GM18507 (cell line): ENCODE measurements at regions not wholly inside any gene's neighbourhood (a gene's known extent, or its start where the extent isn't known, plus 50 kb on each side); places are given as distances from the start of the nearest gene placed in this dataset.
"Not testable (repeated sequence)": the region's sequence is repeated elsewhere in the genome, so short reads cannot be mapped to it uniquely, and the experiment has no call there.

Source experiments
- DNase-seq: peaks from one replicate; pipeline ENCODE4 v3.0.0; 2011; ENCODE audit warnings: low read depth; ENCODE audit not compliant: insufficient read length; ENCODE audit errors: extremely low spot score
- FAIRE-seq: peaks from 2 replicates; lab custom pipeline; 2011; peaks lifted over from hg19 to GRCh38; lab: Jason Lieb, UNC

GRCh38 chr15:55126111-55126510 lies 70.6 kb downstream of the RSL24D1 start:
- no peak for FAIRE-seq
- DNase-seq: no peak

- DNase-seq: no peak
- FAIRE-seq: no peak
Measured at GRCh38 chr15:55124616-55125015, 72.1 kb downstream of the RSL24D1 start.

DNA sequence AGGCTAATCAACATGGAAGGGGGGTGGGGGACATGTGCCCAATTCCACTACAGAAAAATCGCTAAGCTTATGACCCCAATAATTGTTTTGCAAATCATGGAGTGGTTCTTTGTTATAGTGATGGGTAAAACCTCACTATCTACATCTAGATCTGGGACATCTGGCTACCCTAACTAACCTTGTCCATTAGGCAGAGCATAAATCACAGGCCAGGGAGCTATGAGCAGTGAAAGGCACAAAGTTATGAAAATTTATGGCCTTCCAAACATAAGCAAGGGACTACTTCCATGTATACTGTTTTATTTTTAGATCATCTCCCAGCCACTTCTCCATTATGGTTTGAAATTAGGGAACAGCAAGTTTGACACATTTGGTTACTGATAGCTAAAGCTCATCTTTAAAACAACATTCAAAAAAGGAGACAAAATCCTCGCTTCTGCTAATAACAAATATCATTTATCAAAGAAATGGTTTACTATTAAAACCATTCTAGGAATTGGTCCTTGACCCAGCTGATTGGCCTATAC lies 78.3 kb downstream of the RSL24D1 start:
- no peak for FAIRE-seq
- DNase-seq: no peak

DNA sequence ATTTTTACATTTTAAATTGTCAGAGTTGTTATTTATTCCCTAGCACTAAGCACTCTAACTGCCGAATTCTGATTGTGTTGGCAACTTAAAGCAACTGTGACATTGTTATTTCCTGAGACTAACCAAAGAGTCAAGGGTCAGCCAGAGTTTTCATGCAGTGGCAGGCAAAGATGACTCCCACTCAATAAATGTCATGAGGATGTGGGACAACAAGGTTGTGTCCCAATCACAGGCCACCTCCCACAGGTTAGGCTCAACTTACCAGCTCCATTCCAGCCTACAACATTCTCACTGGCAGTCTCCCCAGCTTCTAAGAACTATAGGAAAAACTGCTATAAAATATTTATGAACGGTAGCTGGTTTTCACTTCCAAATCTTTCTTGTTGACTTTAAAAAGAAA lies 80.1 kb downstream of the RSL24D1 start:
- DNase-seq: no peak
- no peak for FAIRE-seq

DNA sequence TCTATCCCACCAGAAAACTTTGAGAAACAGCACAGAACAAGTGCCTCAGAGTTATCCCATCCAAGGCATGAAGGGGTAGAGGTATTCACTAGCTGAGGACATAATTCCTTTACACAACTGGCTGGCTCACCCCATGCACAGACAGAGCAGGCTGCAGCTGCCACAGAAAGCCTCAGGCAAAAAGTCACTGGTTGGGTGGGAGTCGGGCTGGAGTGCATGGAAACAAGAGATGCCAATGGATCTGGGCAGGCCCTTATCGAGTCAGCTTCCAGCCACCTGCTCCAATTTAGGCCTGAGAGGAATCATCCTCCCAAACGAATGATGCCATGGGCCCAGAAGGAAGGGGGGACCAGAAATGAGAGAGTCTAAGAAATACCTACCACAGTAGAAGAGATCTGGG lies 83.0 kb downstream of the RSL24D1 start:
- no peak for FAIRE-seq
- no peak for DNase-seq

GRCh38 chr15:55112706-55113105 lies 84.0 kb downstream of the RSL24D1 start:
- no peak for DNase-seq
- FAIRE-seq: no peak

GRCh38 chr15:55110446-55110845 lies 86.3 kb downstream of the RSL24D1 start:
- no peak for DNase-seq
- no peak for FAIRE-seq

GRCh38 chr15:55108858-55109518 lies 87.8 kb downstream of the RSL24D1 start:
- no peak for FAIRE-seq
- peak; percentile 32 for DNase-seq

DNA sequence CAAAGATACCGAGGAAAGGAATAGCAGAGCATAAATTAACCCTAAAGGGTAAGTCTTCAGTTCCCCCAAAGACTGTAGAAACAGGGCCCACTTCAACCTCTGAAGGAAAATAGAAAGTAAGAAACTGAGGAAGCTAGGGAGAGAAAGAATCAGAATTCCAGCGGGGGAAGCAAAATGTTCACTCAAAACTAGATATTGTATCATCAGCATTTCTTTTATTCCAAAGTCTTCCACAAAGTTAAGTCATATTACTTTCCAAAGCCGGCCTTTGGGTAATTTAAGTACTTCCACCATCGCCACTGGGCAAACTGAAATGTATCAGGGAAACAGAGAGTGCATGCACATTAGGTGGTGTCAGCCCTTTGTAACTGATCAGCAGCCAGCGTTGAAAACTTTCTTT lies 88.3 kb downstream of the RSL24D1 start:
- no peak for FAIRE-seq

DNA sequence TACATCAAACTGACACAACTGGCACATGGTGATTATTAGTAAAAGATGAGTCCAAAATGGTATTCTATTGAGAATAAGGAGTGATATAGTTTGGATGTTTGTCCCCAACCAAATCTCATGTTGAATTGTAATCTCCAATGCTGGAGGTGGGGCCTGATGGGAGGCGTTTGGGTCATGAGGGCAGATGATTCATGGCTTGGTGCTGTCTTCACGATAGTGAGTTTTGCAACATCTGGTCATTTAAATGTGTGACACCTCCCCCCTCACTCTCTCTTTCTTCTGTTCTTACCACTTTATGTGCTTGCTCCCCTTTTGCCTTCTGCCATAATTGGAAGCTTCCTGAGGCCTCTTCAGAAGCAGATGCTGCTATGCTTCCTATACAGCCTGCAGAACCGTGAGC lies 90.6 kb downstream of the RSL24D1 start:
- DNase-seq (no peak), FAIRE-seq (no peak)

More for the DNA sequence above, 88.3 kb downstream of the RSL24D1 start:
- DNase-seq: no peak

DNA sequence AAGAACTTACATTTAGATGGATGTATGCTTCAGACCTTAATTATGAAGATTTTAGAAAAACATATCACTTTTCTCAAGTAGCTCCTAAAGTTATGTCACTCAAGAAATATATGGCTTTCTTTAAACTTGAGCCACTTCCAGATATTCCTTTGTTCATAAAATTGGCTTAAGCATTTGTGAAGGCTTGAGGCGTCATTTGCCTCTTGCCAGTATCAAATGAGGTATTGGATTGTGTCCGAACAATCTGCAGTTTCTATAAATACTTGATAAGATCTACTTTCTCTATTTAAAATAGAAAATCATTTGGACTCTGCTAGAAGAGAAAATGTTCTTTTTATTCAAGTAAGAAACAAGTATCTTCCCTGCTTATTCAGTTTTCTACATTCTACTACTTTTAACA lies 102.6 kb downstream of the RSL24D1 start:
- DNase-seq: no peak
- FAIRE-seq: no peak

- FAIRE-seq (no peak), DNase-seq (no peak)
Measured at GRCh38 chr15:55088207-55088606, 108.5 kb downstream of the RSL24D1 start.

- FAIRE-seq (no peak), DNase-seq (no peak)
Measured at GRCh38 chr15:55084673-55085072, 112.1 kb downstream of the RSL24D1 start.

GRCh38 chr15:55084216-55084615 lies 112.5 kb downstream of the RSL24D1 start:
- no peak for FAIRE-seq
- DNase-seq: no peak

- peak; percentile 12 for FAIRE-seq
- DNase-seq: not testable (repeated sequence)
Measured at GRCh38 chr15:55077052-55077451, 119.7 kb downstream of the RSL24D1 start.

DNA sequence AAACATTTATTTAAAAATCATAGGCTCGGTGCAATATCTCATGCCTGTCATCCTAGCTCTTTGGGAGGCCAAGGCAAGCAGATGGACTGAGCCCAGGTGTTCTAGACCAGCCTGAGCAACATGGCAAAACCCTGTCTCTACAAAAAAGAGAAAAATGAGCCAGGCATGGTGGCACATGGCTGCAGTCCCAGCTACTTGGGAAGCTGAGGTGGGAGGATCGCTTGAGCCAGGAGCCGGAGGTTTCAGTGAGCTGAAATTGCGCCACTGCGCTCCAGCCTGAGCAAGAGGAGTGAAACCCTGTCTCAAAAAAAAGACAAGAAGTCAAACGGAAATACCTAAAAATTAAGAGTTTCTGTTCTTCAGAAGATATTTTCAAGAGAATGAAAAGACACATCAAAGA lies 122.3 kb downstream of the RSL24D1 start:
- DNase-seq: no peak
- FAIRE-seq: no peak

DNA sequence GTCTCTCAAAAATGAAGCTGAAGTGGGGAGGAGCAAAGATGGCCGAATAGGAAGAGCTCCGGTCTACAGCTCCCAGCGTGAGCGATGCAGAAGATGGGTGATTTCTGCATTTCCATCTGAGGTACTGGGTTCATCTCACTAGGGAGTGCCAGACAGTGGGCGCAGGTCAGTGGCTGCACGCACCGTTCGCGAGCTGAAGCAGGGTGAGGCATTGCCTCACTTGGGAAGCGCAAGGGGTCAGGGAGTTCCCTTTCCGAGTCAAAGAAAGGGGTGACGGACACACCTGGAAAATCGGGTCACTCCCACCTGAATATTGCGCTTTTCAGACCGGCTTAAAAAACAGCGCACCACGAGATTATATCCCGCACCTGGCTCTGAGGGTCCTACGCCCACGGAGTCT lies 132.8 kb downstream of the RSL24D1 start:
- not testable (repeated sequence) for DNase-seq, FAIRE-seq

GRCh38 chr15:55060836-55061235 lies 135.9 kb downstream of the RSL24D1 start:
- no peak for DNase-seq
- no peak for FAIRE-seq

- DNase-seq (no peak), FAIRE-seq (no peak)
Measured at GRCh38 chr15:55056500-55056899, 140.2 kb downstream of the RSL24D1 start.

DNA sequence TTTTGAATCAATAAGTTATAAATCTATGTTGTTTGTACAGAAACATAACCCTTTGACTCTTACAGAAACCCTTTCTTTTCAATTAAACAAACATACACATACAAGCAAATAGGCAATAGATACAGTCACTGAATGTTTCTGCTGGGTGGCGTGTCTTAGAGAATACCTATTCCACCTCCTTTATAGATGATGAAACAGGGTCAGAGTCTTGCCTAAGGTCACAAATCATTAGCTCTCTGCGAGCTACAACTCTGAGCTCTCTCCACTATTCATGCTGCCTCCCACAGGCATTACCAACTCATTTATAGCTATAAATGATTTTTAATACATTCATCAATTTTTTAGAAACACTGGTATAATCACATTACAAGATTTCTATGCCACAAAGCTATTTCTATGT lies 152.6 kb downstream of the RSL24D1 start:
- DNase-seq (no peak), FAIRE-seq (no peak)

- FAIRE-seq (no peak), DNase-seq (no peak)
Measured at GRCh38 chr15:55037071-55037470, 159.7 kb downstream of the RSL24D1 start.

GRCh38 chr15:55035749-55036148 lies 161.0 kb downstream of the RSL24D1 start:
- no peak for DNase-seq
- no peak for FAIRE-seq
